ENCODE measurements at regions not wholly inside any gene's neighbourhood (a gene's known extent, or its start where the extent isn't known, plus 50 kb on each side); places are given as distances from the start of the nearest gene placed in this dataset.

DNA sequence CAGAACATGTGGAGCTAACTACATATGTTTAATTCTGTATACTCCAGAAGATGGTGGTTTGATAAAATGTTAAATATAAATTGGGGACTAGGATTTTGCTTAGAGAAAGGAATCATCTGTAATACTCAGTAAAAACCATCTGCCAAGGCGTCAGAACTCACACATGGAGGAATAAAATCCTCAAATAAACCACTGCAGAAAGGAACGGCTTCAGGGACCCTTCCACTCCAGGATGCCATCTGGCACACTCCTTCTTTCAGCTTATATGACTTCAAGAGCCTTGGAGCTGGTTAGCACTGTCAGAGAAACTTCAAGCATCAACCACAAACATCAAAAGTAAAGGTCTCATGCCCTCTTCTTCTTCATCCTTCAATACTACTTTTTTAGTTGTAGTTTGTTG, 360.6 kb downstream of the PLK2 start:
- Histone ChIP-seq H3K9me3 (peaks cover 0 to 33% (median 0%) of the 10 kb centered on the region in 11 donors), H3K4me1 (peaks cover 0 to 5% (median 0%) of the 10 kb centered on the region in 9 donors), H3K36me3 (no peaks in the 10 kb centered on the region), H3K27ac (no peak overlapping the region), H3K27me3 (no peaks in the 10 kb centered on the region), H3K4me3 (no peak overlapping the region)
- no peak for ATAC-seq
- 89 to 94% methylated on average over 2 of the region's 2 CpGs for WGBS, 2 donors
- TF ChIP-seq CTCF (IDR thresholded peaks at IDR 0.05), result no peak
- intact Hi-C loops (cut with DNase I), result no loop called here
- DNase-seq, result no peak

GRCh38 chr5:58094031-58094430, 365.9 kb downstream of the PLK2 start:
- H3K4me1 ChIP-seq, result peaks cover 0 to 21% (median 2%) of the 10 kb centered on the region in 9 donors
- no peaks in the 10 kb centered on the region for H3K9me3 ChIP-seq
- TF ChIP-seq CTCF (IDR thresholded peaks at IDR 0.05), result no peak
- intact Hi-C loops (cut with DNase I), result no loop called here
- WGBS, 2 donors, result 63 to 65% methylated on average over 5 of the region's 5 CpGs
- ATAC-seq (peak in 1 of 8 donors; percentile 21), DNase-seq (no peak)
- no peak overlapping the region for H3K4me3 ChIP-seq
- no peak overlapping the region for H3K27ac ChIP-seq
- H3K36me3 ChIP-seq, result no peaks in the 10 kb centered on the region
- no peaks in the 10 kb centered on the region for H3K27me3 ChIP-seq

DNA sequence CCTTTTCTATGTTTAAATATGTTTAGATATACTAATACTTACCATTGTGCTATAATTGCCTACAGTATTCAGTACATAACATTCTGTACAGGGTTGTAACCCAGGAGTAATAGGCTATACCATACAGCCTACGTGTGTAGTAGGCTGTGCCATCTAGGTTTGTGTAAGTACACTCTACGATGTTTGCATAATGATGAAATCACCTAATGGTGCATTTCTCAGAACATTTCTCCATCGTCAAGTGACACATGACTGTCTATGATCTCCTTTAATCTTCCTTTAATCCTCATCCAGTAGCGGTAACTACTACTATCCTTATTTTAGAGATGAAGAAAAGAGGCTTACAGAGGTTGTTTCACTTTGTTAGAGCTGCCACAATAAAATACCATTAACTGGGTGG, 369.2 kb downstream of the PLK2 start:
- no peak for ATAC-seq
- WGBS, 2 donors, result 97 to 98% methylated on average over 4 of the region's 4 CpGs

GRCh38 chr5:58088941-58089340, 370.9 kb downstream of the PLK2 start:
- DNase-seq (peak in 1 of 2 donors; percentile 31), ATAC-seq (peak in 4 of 8 donors; percentile 22 to 78 (median 48))
- H3K4me3 ChIP-seq, result no peak overlapping the region
- no peak for TF ChIP-seq CTCF (IDR thresholded peaks at IDR 0.05)
- WGBS, 2 donors, result 60 to 72% methylated on average over 5 of the region's 5 CpGs
- no peaks in the 10 kb centered on the region for H3K9me3 ChIP-seq
- no peaks in the 10 kb centered on the region for H3K36me3 ChIP-seq
- H3K4me1 ChIP-seq, result peaks cover 0 to 15% (median 0%) of the 10 kb centered on the region in 9 donors
- peak overlapping the region in 5 of 10 donors; percentile 24 to 62 (median 28) for H3K27ac ChIP-seq
- H3K27me3 ChIP-seq, result no peaks in the 10 kb centered on the region
- intact Hi-C loops (cut with DNase I), result no loop called here

More for the DNA sequence above, 369.2 kb downstream of the PLK2 start:
- no peak for DNase-seq
- Histone ChIP-seq H3K27me3 (no peaks in the 10 kb centered on the region), H3K9me3 (no peaks in the 10 kb centered on the region), H3K4me3 (no peak overlapping the region), H3K36me3 (no peaks in the 10 kb centered on the region), H3K4me1 (peaks cover 0 to 21% (median 2%) of the 10 kb centered on the region in 9 donors), H3K27ac (no peak overlapping the region)
- intact Hi-C loops (cut with DNase I), result no loop called here
- no peak for TF ChIP-seq CTCF (IDR thresholded peaks at IDR 0.05)
